GM23338 (cell line): ENCODE measurements at regions not wholly inside any gene's neighbourhood (a gene's known extent, or its start where the extent isn't known, plus 50 kb on each side); places are given as distances from the start of the nearest gene placed in this dataset.

Experiments
- ATAC-seq: fragments of 200-7000 bp; cut with Tn5 transposase; 3 replicates; pipeline ENCODE4 v1.9.1; 2020
- DNase-seq: peaks from one replicate; pipeline ENCODE4 v3.0.0-alpha.2; 2015; ENCODE audit warnings: low spot score
- H2AFZ ChIP-seq: fragments of 200-600 bp; sonication (generic); 2 replicates; pipeline ENCODE4 v1.8.0; 2016; ENCODE audit warnings: antibody characterized with exemption, mild to moderate bottlenecking, moderate library complexity
- H3F3A ChIP-seq: fragments of 200-600 bp; sonication (generic); replicated peaks from 2 replicates; pipeline ENCODE4 v1.8.0; 2017; ENCODE audit warnings: antibody characterized with exemption, mixed run types, low read depth
- H3K27ac ChIP-seq: fragments of 200-600 bp; sonication (generic); 2 replicates; pipeline ENCODE4 v1.6.1; 2016; ENCODE audit warnings: low read depth
- H3K27me3 ChIP-seq: fragments of 200-600 bp; sonication (generic); 2 replicates; pipeline ENCODE4 v1.8.0; 2016; ENCODE audit warnings: mild to moderate bottlenecking, mixed run types, moderate library complexity; ENCODE audit not compliant: insufficient read depth
- H3K36me3 ChIP-seq: fragments of 200-600 bp; sonication (generic); 2 replicates; pipeline ENCODE4 v1.8.0; 2016; ENCODE audit warnings: mild to moderate bottlenecking; ENCODE audit not compliant: insufficient read depth
- H3K4me1 ChIP-seq: fragments of 200-600 bp; sonication (generic); 2 replicates; pipeline ENCODE4 v1.8.0; 2016; ENCODE audit warnings: mild to moderate bottlenecking, moderate library complexity; ENCODE audit not compliant: insufficient read depth
- H3K4me2 ChIP-seq: fragments of 200-600 bp; sonication (generic); 2 replicates; pipeline ENCODE4 v1.7.1; 2017; ENCODE audit warnings: mixed run types
- H3K4me3 ChIP-seq: fragments of 200-600 bp; sonication (generic); 2 replicates; pipeline ENCODE4 v1.6.1; 2016; ENCODE audit warnings: mixed run types
- H3K79me2 ChIP-seq: fragments of 200-600 bp; sonication (generic); replicated peaks from 2 replicates; pipeline ENCODE4 v1.8.0; 2017; ENCODE audit warnings: mild to moderate bottlenecking; ENCODE audit not compliant: insufficient read depth
- H3K9me2 ChIP-seq: fragments of 200-600 bp; sonication (generic); 2 replicates; pipeline ENCODE4 v1.8.0; 2017; ENCODE audit not compliant: insufficient read depth
- H4K20me1 ChIP-seq: fragments of 200-600 bp; sonication (generic); replicated peaks from 2 replicates; pipeline ENCODE4 v1.8.0; 2017; ENCODE audit warnings: mild to moderate bottlenecking; ENCODE audit not compliant: insufficient read depth
- H3K27ac Mint-ChIP-seq: 2 replicates; pipeline ENCODE4 v1.8.0; 2020; ENCODE audit warnings: inconsistent platforms, mild to moderate bottlenecking, moderate library complexity, mixed read lengths
- H3K27me3 Mint-ChIP-seq: 3 replicates; pipeline ENCODE4 v1.8.0; 2022; ENCODE audit warnings: low read depth, mild to moderate bottlenecking, moderate library complexity, mixed read lengths, inconsistent platforms; ENCODE audit not compliant: insufficient read depth, poor library complexity
- H3K36me3 Mint-ChIP-seq: 3 replicates; pipeline ENCODE4 v1.8.0; 2021; ENCODE audit warnings: low read depth, mild to moderate bottlenecking, inconsistent platforms, moderate library complexity, mixed read lengths
- H3K4me1 Mint-ChIP-seq: 3 replicates; pipeline ENCODE4 v1.8.0; 2020; ENCODE audit warnings: mild to moderate bottlenecking, inconsistent platforms, mixed read lengths
- H3K4me3 Mint-ChIP-seq: 3 replicates; pipeline ENCODE4 v1.8.0; 2021; ENCODE audit warnings: moderate library complexity, mild to moderate bottlenecking, inconsistent platforms, mixed read lengths
- H3K9me3 Mint-ChIP-seq: 3 replicates; pipeline ENCODE4 v1.8.0; 2020; ENCODE audit warnings: moderate library complexity, mild to moderate bottlenecking, inconsistent platforms, mixed read lengths
- CREB1 ChIP-seq: fragments of 250-450 bp; sonication (Bioruptor Pico); IDR thresholded peaks from 2 replicates; pipeline ENCODE4 v1.5.0; 2020; ENCODE audit warnings: low read depth, mild to moderate bottlenecking, moderate library complexity
- CTCF ChIP-seq, 2 experiments: fragments of 200-600 bp in 1 of 2; sonication (generic) in 1 of 2; conservative IDR thresholded peaks; 2 replicates each; pipeline versions ENCODE4 v1.5.1 to v1.6.1; 2016 to 2017; ENCODE audit warnings: antibody characterized with exemption in 2 of 2, low read depth in 2 of 2, mild to moderate bottlenecking in 2 of 2, moderate library complexity in 1 of 2
- EZH2 ChIP-seq: fragments of 200-600 bp; sonication (generic); IDR thresholded peaks from one replicate; pipeline ENCODE4 v1.8.0; 2017; ENCODE audit warnings: antibody characterized with exemption, mild to moderate bottlenecking, low read depth; ENCODE audit not compliant: unreplicated experiment
- EZH2phosphoT487 ChIP-seq: fragments of 200-600 bp; sonication (generic); IDR thresholded peaks from one replicate; pipeline ENCODE4 v1.8.1; 2018; ENCODE audit warnings: antibody characterized with exemption; ENCODE audit not compliant: unreplicated experiment
- JUNB ChIP-seq: IDR thresholded peaks from one replicate; pipeline ENCODE4 v1.6.1; 2016; ENCODE audit warnings: antibody characterized with exemption; ENCODE audit not compliant: unreplicated experiment
- NANOG ChIP-seq: IDR thresholded peaks from 2 replicates; pipeline ENCODE4 v1.6.1; 2016; ENCODE audit warnings: antibody characterized with exemption, borderline replicate concordance
- POLR2AphosphoS5 ChIP-seq: IDR thresholded peaks from 2 replicates; pipeline ENCODE4 v1.6.1; 2016; ENCODE audit warnings: antibody characterized with exemption, low read depth
- STAT1 ChIP-seq: IDR thresholded peaks from one replicate; pipeline ENCODE4 v1.6.1; 2016; ENCODE audit warnings: antibody characterized with exemption; ENCODE audit not compliant: unreplicated experiment
- ZNF114 ChIP-seq: fragments of 250-450 bp; sonication (Bioruptor Pico); IDR thresholded peaks from 2 replicates; pipeline ENCODE4 v1.5.0; 2020; ENCODE audit warnings: mild to moderate bottlenecking, moderate library complexity
- ZNF331 ChIP-seq: fragments of 250-450 bp; sonication (Bioruptor Pico); IDR thresholded peaks from 2 replicates; pipeline ENCODE4 v1.5.0; 2020; ENCODE audit warnings: low read depth, mild to moderate bottlenecking, moderate library complexity
- ZNF462 ChIP-seq: fragments of 250-450 bp; sonication (Bioruptor Pico); IDR thresholded peaks from 2 replicates; pipeline ENCODE4 v1.5.0; 2020; ENCODE audit warnings: mild to moderate bottlenecking, moderate library complexity
- TF ChIP-seq, protein P1 (sequence below): IDR thresholded peaks from 2 replicates; pipeline ENCODE4 v1.6.1; 2016; ENCODE audit warnings: antibody characterized with exemption
- TF ChIP-seq, protein P2 (sequence below): IDR thresholded peaks from one replicate; pipeline ENCODE4 v1.6.1; 2018; ENCODE audit warnings: antibody characterized with exemption; ENCODE audit not compliant: unreplicated experiment

DNA sequence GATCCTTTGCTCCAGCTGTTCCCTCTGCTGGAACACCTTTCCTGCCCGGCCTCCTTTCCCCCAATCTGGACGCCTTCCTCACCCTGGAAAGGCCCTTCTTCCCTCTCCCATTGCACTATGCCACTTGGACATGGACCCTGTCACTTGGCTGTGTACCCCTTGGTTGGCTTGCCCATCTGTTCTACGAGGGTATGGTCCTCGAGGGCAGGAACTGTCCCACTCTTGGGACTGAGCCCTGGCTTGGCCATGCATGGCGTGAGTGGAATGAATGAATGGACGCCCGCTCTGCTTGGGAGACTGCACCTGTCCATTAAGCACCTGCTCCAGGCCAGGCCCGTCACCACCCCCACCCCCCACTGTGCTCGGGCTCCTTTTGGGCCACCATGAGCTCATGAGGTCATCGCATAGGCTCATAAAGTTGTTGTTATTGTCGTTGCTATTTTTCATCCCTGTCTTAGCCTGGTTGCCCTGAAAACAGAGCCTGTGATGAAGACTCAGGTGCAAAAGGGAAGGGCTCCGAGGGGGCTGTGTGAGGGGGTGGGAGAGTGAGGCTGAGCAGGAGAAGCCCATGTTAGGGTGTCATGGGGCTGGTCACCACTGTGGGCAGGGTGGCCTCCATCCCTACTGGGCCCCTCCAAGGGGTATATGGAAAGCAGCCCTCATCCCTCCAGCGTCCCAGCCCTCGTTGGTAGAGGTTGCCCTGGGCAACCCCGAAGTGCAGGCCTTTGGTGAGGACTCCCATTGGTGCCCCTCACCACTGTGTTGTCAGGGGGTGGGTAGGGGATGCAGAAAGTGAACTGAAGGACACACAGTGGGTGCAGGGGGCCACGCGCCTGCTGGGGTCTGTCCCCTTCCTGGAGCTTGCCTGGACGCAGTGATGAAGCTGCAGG is 57.2 kb upstream of the IER5L start:
- H3K4me3 Mint-ChIP-seq: no peak overlapping the region
- H2AFZ ChIP-seq: no peak overlapping the region
- H3K79me2 ChIP-seq: no peaks in the 10 kb centered on the region
- TF ChIP-seq STAT1 (no peak), ZNF114 (CRISPR knock-in tag) (no peak), POLR2AphosphoS5 (no peak), NANOG (no peak), JUNB (no peak), ZNF331 (CRISPR knock-in tag) (no peak), ZNF462 (CRISPR knock-in tag) (no peak), EZH2phosphoT487 (no peak), EZH2 (no peak), CREB1 (CRISPR knock-in tag) (no peak), CTCF (conservative IDR thresholded peaks at IDR 0.05; ENCODE audit: low read depth in 2 of 2) (no peak)
- TF ChIP-seq, protein P1, sequence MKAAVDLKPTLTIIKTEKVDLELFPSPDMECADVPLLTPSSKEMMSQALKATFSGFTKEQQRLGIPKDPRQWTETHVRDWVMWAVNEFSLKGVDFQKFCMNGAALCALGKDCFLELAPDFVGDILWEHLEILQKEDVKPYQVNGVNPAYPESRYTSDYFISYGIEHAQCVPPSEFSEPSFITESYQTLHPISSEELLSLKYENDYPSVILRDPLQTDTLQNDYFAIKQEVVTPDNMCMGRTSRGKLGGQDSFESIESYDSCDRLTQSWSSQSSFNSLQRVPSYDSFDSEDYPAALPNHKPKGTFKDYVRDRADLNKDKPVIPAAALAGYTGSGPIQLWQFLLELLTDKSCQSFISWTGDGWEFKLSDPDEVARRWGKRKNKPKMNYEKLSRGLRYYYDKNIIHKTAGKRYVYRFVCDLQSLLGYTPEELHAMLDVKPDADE: no peak
- TF ChIP-seq, protein P2, sequence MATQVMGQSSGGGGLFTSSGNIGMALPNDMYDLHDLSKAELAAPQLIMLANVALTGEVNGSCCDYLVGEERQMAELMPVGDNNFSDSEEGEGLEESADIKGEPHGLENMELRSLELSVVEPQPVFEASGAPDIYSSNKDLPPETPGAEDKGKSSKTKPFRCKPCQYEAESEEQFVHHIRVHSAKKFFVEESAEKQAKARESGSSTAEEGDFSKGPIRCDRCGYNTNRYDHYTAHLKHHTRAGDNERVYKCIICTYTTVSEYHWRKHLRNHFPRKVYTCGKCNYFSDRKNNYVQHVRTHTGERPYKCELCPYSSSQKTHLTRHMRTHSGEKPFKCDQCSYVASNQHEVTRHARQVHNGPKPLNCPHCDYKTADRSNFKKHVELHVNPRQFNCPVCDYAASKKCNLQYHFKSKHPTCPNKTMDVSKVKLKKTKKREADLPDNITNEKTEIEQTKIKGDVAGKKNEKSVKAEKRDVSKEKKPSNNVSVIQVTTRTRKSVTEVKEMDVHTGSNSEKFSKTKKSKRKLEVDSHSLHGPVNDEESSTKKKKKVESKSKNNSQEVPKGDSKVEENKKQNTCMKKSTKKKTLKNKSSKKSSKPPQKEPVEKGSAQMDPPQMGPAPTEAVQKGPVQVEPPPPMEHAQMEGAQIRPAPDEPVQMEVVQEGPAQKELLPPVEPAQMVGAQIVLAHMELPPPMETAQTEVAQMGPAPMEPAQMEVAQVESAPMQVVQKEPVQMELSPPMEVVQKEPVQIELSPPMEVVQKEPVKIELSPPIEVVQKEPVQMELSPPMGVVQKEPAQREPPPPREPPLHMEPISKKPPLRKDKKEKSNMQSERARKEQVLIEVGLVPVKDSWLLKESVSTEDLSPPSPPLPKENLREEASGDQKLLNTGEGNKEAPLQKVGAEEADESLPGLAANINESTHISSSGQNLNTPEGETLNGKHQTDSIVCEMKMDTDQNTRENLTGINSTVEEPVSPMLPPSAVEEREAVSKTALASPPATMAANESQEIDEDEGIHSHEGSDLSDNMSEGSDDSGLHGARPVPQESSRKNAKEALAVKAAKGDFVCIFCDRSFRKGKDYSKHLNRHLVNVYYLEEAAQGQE: no peak
- H3K27ac ChIP-seq: no peak overlapping the region
- ATAC-seq: no peak
- no peak for DNase-seq
- H3K9me3 Mint-ChIP-seq: no peaks in the 10 kb centered on the region
- no peak overlapping the region for H3K4me3 ChIP-seq
- no peaks in the 10 kb centered on the region for H4K20me1 ChIP-seq
- no peaks in the 10 kb centered on the region for H3K36me3 ChIP-seq
- H3K9me2 ChIP-seq: peaks cover 2% of the 10 kb centered on the region; the same call in 1 of the 2 replicates
- no peak overlapping the region for H3K27ac Mint-ChIP-seq
- peaks cover 7% of the 10 kb centered on the region for H3K27me3 Mint-ChIP-seq
- no peaks in the 10 kb centered on the region for H3K27me3 ChIP-seq
- no peaks in the 10 kb centered on the region for H3K36me3 Mint-ChIP-seq
- peaks cover 8% of the 10 kb centered on the region for H3K4me1 Mint-ChIP-seq
- no peak overlapping the region for H3K4me2 ChIP-seq
- no peaks in the 10 kb centered on the region for H3K4me1 ChIP-seq
- 0 out of 2 replicates have a peak, but pooled peaks cover 2% of the 10 kb centered on the region for H3F3A ChIP-seq
